Sigmoid colon (tissue), 6 donors: ENCODE measurements at regions not wholly inside any gene's neighbourhood (a gene's known extent, or its start where the extent isn't known, plus 50 kb on each side); places are given as distances from the start of the nearest gene placed in this dataset.

Experiments used
- DNase-seq: peaks from one replicate; pipeline ENCODE4 v3.0.0-alpha.2; 2019
- H3K27ac ChIP-seq, 4 donors: fragments of 200-600 bp; sonication (generic); one replicate each; pipeline ENCODE4 v1.5.1; 2016 to 2019; ENCODE audit warnings: mild to moderate bottlenecking in 1 of 4
- H3K27me3 ChIP-seq, 3 donors: fragments of 200-600 bp; sonication (generic); one replicate each; pipeline ENCODE4 v1.5.1; 2019; ENCODE audit warnings: mild to moderate bottlenecking in 1 of 3
- H3K36me3 ChIP-seq, 4 donors: fragments of 200-600 bp; sonication (generic); one replicate each; pipeline ENCODE4 v1.5.1; 2016 to 2019
- H3K4me1 ChIP-seq, 4 donors: fragments of 200-600 bp; sonication (generic); one replicate each; pipeline ENCODE4 v1.5.1; 2017 to 2019
- H3K4me3 ChIP-seq, 4 donors: fragments of 200-600 bp; sonication (generic); one replicate each; pipeline ENCODE4 v1.5.1; 2017 to 2019; ENCODE audit warnings: mild to moderate bottlenecking in 2 of 4, moderate library complexity in 1 of 4
- H3K9me3 ChIP-seq, 4 donors: fragments of 200-600 bp in 3 of 4; sonication (generic) in 3 of 4; one replicate each; pipeline versions ENCODE4 v1.5.1 to v1.6.1; 2013 to 2019
- CTCF ChIP-seq, 4 experiments: fragments of 450-650 bp in 3 of 4; fragments of 200-600 bp in 1 of 4; IDR thresholded peaks; one replicate each; pipeline ENCODE4 v1.5.1; 2016 to 2019; ENCODE audit warnings: antibody characterized with exemption in 4 of 4, mild to moderate bottlenecking in 3 of 4, moderate library complexity in 2 of 4
- EP300 ChIP-seq, 4 donors: sonication (generic); formaldehyde crosslinking; IDR thresholded peaks; one replicate each; pipeline ENCODE4 v1.6.1; 2017; ENCODE audit warnings: antibody characterized with exemption in 4 of 4
- POLR2A ChIP-seq, 2 donors: fragments of 450-650 bp; IDR thresholded peaks; one replicate each; pipeline ENCODE4 v1.6.1; 2016; ENCODE audit warnings: antibody characterized with exemption in 2 of 2, mild to moderate bottlenecking in 2 of 2, moderate library complexity in 2 of 2
- POLR2AphosphoS5 ChIP-seq, 4 donors: sonication (generic); formaldehyde crosslinking; IDR thresholded peaks; one replicate each; pipeline ENCODE4 v1.6.1; 2017; ENCODE audit warnings: antibody characterized with exemption in 4 of 4
- WGBS, 2 donors: extraction: QIAGEN DNeasy Blood & Tissue Kit; methylation state at CpG; one replicate each; pipeline ENCODE4 v1.1.7; 2013; 5-methylcytosine and 5-hydroxymethylcytosine counted together
- intact Hi-C: fragments of 100-400 bp; cut with DNase I; formaldehyde crosslinking; loops from one replicate; pipeline ENCODE4 v1.15.1; 2023
- donor health status: healthy with polysubstance abuse.
- donor health status: healthy.

GRCh38 chr9:103978396-103978795 is 115.7 kb upstream of the SMC2 start:
- H3K36me3 ChIP-seq = no peaks in the 10 kb centered on the region
- intact Hi-C loops = no loop called here
- H3K4me1 ChIP-seq = no peaks in the 10 kb centered on the region
- no peaks in the 10 kb centered on the region for H3K27me3 ChIP-seq
- no peak for DNase-seq
- no peak overlapping the region for H3K27ac ChIP-seq
- no peaks in the 10 kb centered on the region for H3K9me3 ChIP-seq
- no peak overlapping the region for H3K4me3 ChIP-seq
- TF ChIP-seq POLR2AphosphoS5 (IDR thresholded peaks at IDR 0.05) (no peak), CTCF (IDR thresholded peaks at IDR 0.05) (no peak), POLR2A (IDR thresholded peaks at IDR 0.05) (no peak), EP300 (IDR thresholded peaks at IDR 0.05) (no peak)

- no peaks in the 10 kb centered on the region for H3K27me3 ChIP-seq
- peaks cover 0 to 3% (median 0%) of the 10 kb centered on the region in 4 donors for H3K9me3 ChIP-seq
- no peak overlapping the region for H3K27ac ChIP-seq
- no peaks in the 10 kb centered on the region for H3K36me3 ChIP-seq
- intact Hi-C loops = no loop called here
- H3K4me1 ChIP-seq = no peaks in the 10 kb centered on the region
- WGBS, 2 donors = 76 to 88% methylated on average over 2 of the region's 2 CpGs
- no peak for DNase-seq
- no peak overlapping the region for H3K4me3 ChIP-seq
- no peak for TF ChIP-seq CTCF (IDR thresholded peaks at IDR 0.05)
These were observed 112.2 kb upstream of the SMC2 start for GRCh38 chr9:103981912-103982311.

- Histone ChIP-seq H3K36me3 (no peaks in the 10 kb centered on the region), H3K27me3 (no peaks in the 10 kb centered on the region), H3K4me3 (no peak overlapping the region), H3K27ac (no peak overlapping the region), H3K4me1 (no peaks in the 10 kb centered on the region), H3K9me3 (peaks cover 0 to 3% (median 0%) of the 10 kb centered on the region in 4 donors)
- DNase-seq = no peak
- WGBS, 2 donors = 40 to 82% methylated on average over 1 of the region's 1 CpG
- intact Hi-C loops = no loop called here
- TF ChIP-seq CTCF (IDR thresholded peaks at IDR 0.05) (no peak), POLR2AphosphoS5 (IDR thresholded peaks at IDR 0.05) (no peak), EP300 (IDR thresholded peaks at IDR 0.05) (no peak), POLR2A (IDR thresholded peaks at IDR 0.05) (no peak)
These were observed 109.0 kb upstream of the SMC2 start for GRCh38 chr9:103985077-103985476.

GRCh38 chr9:103988821-103989220 is 105.3 kb upstream of the SMC2 start:
- intact Hi-C loops = no loop called here
- no peaks in the 10 kb centered on the region for H3K36me3 ChIP-seq
- no peak overlapping the region for H3K4me3 ChIP-seq
- WGBS, 2 donors = 87% methylated on average over 2 of the region's 2 CpGs
- no peaks in the 10 kb centered on the region for H3K27me3 ChIP-seq
- no peak overlapping the region for H3K27ac ChIP-seq
- TF ChIP-seq POLR2AphosphoS5 (IDR thresholded peaks at IDR 0.05) (no peak), CTCF (IDR thresholded peaks at IDR 0.05) (no peak), POLR2A (IDR thresholded peaks at IDR 0.05) (no peak), EP300 (IDR thresholded peaks at IDR 0.05) (no peak)
- no peaks in the 10 kb centered on the region for H3K4me1 ChIP-seq
- peaks cover 0 to 3% (median 0%) of the 10 kb centered on the region in 4 donors for H3K9me3 ChIP-seq
- no peak for DNase-seq

GRCh38 chr9:103990311-103990710 is 103.8 kb upstream of the SMC2 start:
- no peak for DNase-seq
- Histone ChIP-seq H3K36me3 (no peaks in the 10 kb centered on the region), H3K27ac (no peak overlapping the region), H3K27me3 (no peaks in the 10 kb centered on the region), H3K4me1 (no peaks in the 10 kb centered on the region), H3K9me3 (peaks cover 0 to 2% (median 0%) of the 10 kb centered on the region in 4 donors), H3K4me3 (no peak overlapping the region)
- TF ChIP-seq POLR2A (IDR thresholded peaks at IDR 0.05) (no peak), EP300 (IDR thresholded peaks at IDR 0.05) (no peak), CTCF (IDR thresholded peaks at IDR 0.05) (no peak), POLR2AphosphoS5 (IDR thresholded peaks at IDR 0.05) (no peak)
- intact Hi-C loops = no loop called here
- 91 to 93% methylated on average over 2 of the region's 2 CpGs for WGBS, 2 donors
